Colonic mucosa (tissue), 4 donors: ENCODE measurements at regions not wholly inside any gene's neighbourhood (a gene's known extent, or its start where the extent isn't known, plus 50 kb on each side); places are given as distances from the start of the nearest gene placed in this dataset.

ENCODE experiments used
- DNase-seq: peaks from one replicate; pipeline ENCODE4 v3.0.0-alpha.2; 2020
- H3K27ac ChIP-seq: fragments of 200-600 bp; one replicate; pipeline ENCODE4 v1.8.0; 2021
- H3K27me3 ChIP-seq: fragments of 200-600 bp; one replicate; pipeline ENCODE4 v1.8.0; 2021
- H3K36me3 ChIP-seq: fragments of 200-600 bp; one replicate; pipeline ENCODE4 v1.8.0; 2021
- H3K4me1 ChIP-seq: fragments of 200-600 bp; one replicate; pipeline ENCODE4 v1.8.0; 2021; ENCODE audit warnings: mild to moderate bottlenecking
- H3K4me3 ChIP-seq: fragments of 200-600 bp; one replicate; pipeline ENCODE4 v1.8.0; 2021
- H3K9ac ChIP-seq, 2 donors: one replicate each; pipeline ENCODE4 v1.7.0; 2013; ENCODE audit warnings: control low read depth in 2 of 2, low read depth in 2 of 2, low read length in 2 of 2
- H3K9me3 ChIP-seq: fragments of 200-600 bp; one replicate; pipeline ENCODE4 v1.8.0; 2021
- CTCF ChIP-seq: fragments of 200-600 bp; IDR thresholded peaks from one replicate; pipeline ENCODE4 v1.8.0; 2022; ENCODE audit warnings: antibody characterized with exemption, mild to moderate bottlenecking
- intact Hi-C: fragments of 100-400 bp; cut with DNase I; formaldehyde crosslinking; loops from one replicate; pipeline ENCODE4 v1.14.1; 2022
- donor health status: healthy.
- donor health status: DM: no; HTN: no; CAD: no.
- donor health status: DM: no; HTN: no; CAD: no.

GRCh38 chr9:88691811-88692210 lies 156.8 kb downstream of the NXNL2 start:
- TF ChIP-seq CTCF, result no peak
- Histone ChIP-seq H3K9ac (no peak overlapping the region), H3K4me3 (no peak overlapping the region), H3K4me1 (no peaks in the 10 kb centered on the region), H3K36me3 (no peaks in the 10 kb centered on the region), H3K27ac (no peak overlapping the region), H3K9me3 (no peaks in the 10 kb centered on the region), H3K27me3 (no peaks in the 10 kb centered on the region)
- intact Hi-C loops, result no loop called here
- no peak for DNase-seq

- Histone ChIP-seq H3K36me3 (no peaks in the 10 kb centered on the region), H3K9ac (no peak overlapping the region), H3K4me3 (no peak overlapping the region), H3K27me3 (no peaks in the 10 kb centered on the region), H3K9me3 (no peaks in the 10 kb centered on the region), H3K4me1 (no peaks in the 10 kb centered on the region), H3K27ac (no peak overlapping the region)
- DNase-seq, result no peak
- no peak for TF ChIP-seq CTCF
- intact Hi-C loops, result no loop called here
Observed at GRCh38 chr9:88692827-88693226, 157.8 kb downstream of the NXNL2 start.

GRCh38 chr9:88694625-88695024 lies 159.6 kb downstream of the NXNL2 start:
- H3K9me3 ChIP-seq, result no peaks in the 10 kb centered on the region
- no peak overlapping the region for H3K4me3 ChIP-seq
- H3K36me3 ChIP-seq, result no peaks in the 10 kb centered on the region
- H3K4me1 ChIP-seq, result no peaks in the 10 kb centered on the region
- no peak overlapping the region for H3K9ac ChIP-seq
- DNase-seq, result no peak
- H3K27ac ChIP-seq, result no peak overlapping the region
- no peak for TF ChIP-seq CTCF
- H3K27me3 ChIP-seq, result no peaks in the 10 kb centered on the region
- intact Hi-C loops, result no loop called here

GRCh38 chr9:88696501-88696900 lies 161.5 kb downstream of the NXNL2 start:
- Histone ChIP-seq H3K4me1 (no peaks in the 10 kb centered on the region), H3K4me3 (no peak overlapping the region), H3K9me3 (no peaks in the 10 kb centered on the region), H3K36me3 (no peaks in the 10 kb centered on the region), H3K27me3 (no peaks in the 10 kb centered on the region), H3K27ac (no peak overlapping the region), H3K9ac (no peak overlapping the region)
- intact Hi-C loops, result no loop called here
- DNase-seq, result no peak
- TF ChIP-seq CTCF, result no peak

- TF ChIP-seq CTCF, result no peak
- Histone ChIP-seq H3K4me3 (no peak overlapping the region), H3K4me1 (no peaks in the 10 kb centered on the region), H3K9ac (no peak overlapping the region), H3K27me3 (no peaks in the 10 kb centered on the region), H3K9me3 (no peaks in the 10 kb centered on the region), H3K36me3 (no peaks in the 10 kb centered on the region), H3K27ac (no peak overlapping the region)
- intact Hi-C loops, result no loop called here
- DNase-seq, result no peak
Observed at GRCh38 chr9:88697764-88698432, 162.9 kb downstream of the NXNL2 start.
